ENCODE measurements at regions not wholly inside any gene's neighbourhood (a gene's known extent, or its start where the extent isn't known, plus 50 kb on each side); places are given as distances from the start of the nearest gene placed in this dataset.
"Not testable (repeated sequence)": the region's sequence is repeated elsewhere in the genome, so short reads cannot be mapped to it uniquely, and the experiment has no call there.

GRCh38 chr12:87231818-87232217 is 797.4 kb downstream of the C12orf50 start:
- DNase-seq = no peak

- DNase-seq = no peak
Measured at GRCh38 chr12:87230441-87230840, 798.8 kb downstream of the C12orf50 start.

- no peak for DNase-seq
Measured at GRCh38 chr12:87227162-87227561, 802.0 kb downstream of the C12orf50 start.

- no peak for DNase-seq
Measured at GRCh38 chr12:87217491-87217890, 811.7 kb downstream of the C12orf50 start.

- no peak for DNase-seq
Measured at GRCh38 chr12:87216436-87216835, 812.8 kb downstream of the C12orf50 start.

- DNase-seq = no peak
Measured at GRCh38 chr12:87202189-87202588, 827.0 kb downstream of the C12orf50 start.

GRCh38 chr12:87201598-87201997 is 827.6 kb downstream of the C12orf50 start:
- no peak for DNase-seq

- DNase-seq = no peak
Measured at GRCh38 chr12:87200289-87200979, 828.8 kb downstream of the C12orf50 start.

GRCh38 chr12:87198181-87198580 is 831.0 kb downstream of the C12orf50 start:
- DNase-seq = no peak

GRCh38 chr12:87196321-87196720 is 832.9 kb downstream of the C12orf50 start:
- no peak for DNase-seq

GRCh38 chr12:87194389-87194788 is 834.8 kb downstream of the C12orf50 start:
- not testable (repeated sequence) for DNase-seq

GRCh38 chr12:87185367-87185766 is 843.8 kb downstream of the C12orf50 start:
- DNase-seq = no peak

GRCh38 chr12:87182696-87183233 is 846.4 kb downstream of the C12orf50 start:
- DNase-seq = no peak

- no peak for DNase-seq
Measured at GRCh38 chr12:87171356-87171755, 857.8 kb downstream of the C12orf50 start.

- no peak for DNase-seq
Measured at GRCh38 chr12:87169010-87169409, 860.2 kb downstream of the C12orf50 start.

- DNase-seq = no peak
Measured at GRCh38 chr12:87165733-87166375, 863.3 kb downstream of the C12orf50 start.

- DNase-seq = no peak
Measured at GRCh38 chr12:87163122-87163521, 866.1 kb downstream of the C12orf50 start.

GRCh38 chr12:87160848-87161601 is 868.2 kb downstream of the C12orf50 start:
- DNase-seq = no peak

GRCh38 chr12:87157791-87158190 is 871.4 kb downstream of the C12orf50 start:
- DNase-seq = no peak

GRCh38 chr12:87155621-87156020 is 873.6 kb downstream of the C12orf50 start:
- DNase-seq = no peak

- DNase-seq = no peak
Measured at GRCh38 chr12:87152841-87153528, 876.2 kb downstream of the C12orf50 start.

GRCh38 chr12:87152075-87152474 is 877.1 kb downstream of the C12orf50 start:
- no peak for DNase-seq

All from RPMI8226 (cell line).